Limb (tissue), 2 donors: ENCODE measurements at regions not wholly inside any gene's neighbourhood (a gene's known extent, or its start where the extent isn't known, plus 50 kb on each side); places are given as distances from the start of the nearest gene placed in this dataset.
"Not testable (repeated sequence)": the region's sequence is repeated elsewhere in the genome, so short reads cannot be mapped to it uniquely, and the experiment has no call there.

Experiments
- DNase-seq, 2 donors: peaks; one replicate each; pipeline ENCODE4 v3.0.0-alpha.2; 2016; ENCODE audit errors: extremely low spot score in 2 of 2

- DNase-seq, result no peak
These were observed 520.7 kb upstream of the AADAT start for GRCh38 chr4:170610434-170610833.

DNA sequence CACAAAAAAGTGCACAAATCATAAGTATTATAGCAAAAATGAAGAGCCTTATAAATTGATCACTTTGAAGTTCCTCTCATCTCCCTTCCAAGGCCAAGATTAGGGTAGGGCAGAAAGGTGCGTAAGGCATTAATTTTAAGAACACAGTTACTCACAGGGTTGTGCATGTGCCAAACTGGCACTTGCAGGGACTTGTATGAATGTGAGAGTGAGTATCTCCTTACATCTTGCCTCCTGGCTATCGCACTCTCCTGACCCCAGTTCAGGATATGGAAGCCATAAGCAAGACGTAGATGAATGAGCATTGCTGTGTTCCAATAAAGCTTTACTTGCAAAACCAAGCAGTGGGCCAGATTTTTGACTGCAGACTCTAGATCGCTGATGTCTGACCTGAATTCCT lies 510.1 kb upstream of the AADAT start:
- DNase-seq, result no peak

DNA sequence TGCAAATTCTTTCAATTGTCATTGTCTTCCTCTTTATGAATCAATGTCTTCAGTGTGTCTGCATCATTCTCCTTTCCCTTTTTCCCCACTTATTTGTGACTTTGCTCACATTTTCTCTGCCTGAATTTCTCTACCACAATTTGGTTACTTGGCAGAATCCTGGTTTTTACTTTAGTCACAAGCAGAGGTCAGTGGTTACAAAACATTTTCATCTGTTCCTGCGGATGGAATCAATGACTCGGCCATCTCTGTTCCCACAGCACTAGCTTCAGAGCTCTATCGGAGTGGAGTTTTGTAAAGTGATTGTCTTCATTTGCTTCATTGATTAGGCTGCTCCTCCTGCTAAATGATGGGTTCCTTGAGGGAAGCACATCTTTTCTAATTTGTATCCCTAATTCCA lies 501.3 kb upstream of the AADAT start:
- DNase-seq, result no peak

- DNase-seq, result peak in 1 of 2 donors; percentile 2
These were observed 499.9 kb upstream of the AADAT start for GRCh38 chr4:170589597-170590191.

GRCh38 chr4:170581969-170582368 lies 492.2 kb upstream of the AADAT start:
- DNase-seq, result no peak

- no peak for DNase-seq
These were observed 491.6 kb upstream of the AADAT start for GRCh38 chr4:170581322-170581721.

DNA sequence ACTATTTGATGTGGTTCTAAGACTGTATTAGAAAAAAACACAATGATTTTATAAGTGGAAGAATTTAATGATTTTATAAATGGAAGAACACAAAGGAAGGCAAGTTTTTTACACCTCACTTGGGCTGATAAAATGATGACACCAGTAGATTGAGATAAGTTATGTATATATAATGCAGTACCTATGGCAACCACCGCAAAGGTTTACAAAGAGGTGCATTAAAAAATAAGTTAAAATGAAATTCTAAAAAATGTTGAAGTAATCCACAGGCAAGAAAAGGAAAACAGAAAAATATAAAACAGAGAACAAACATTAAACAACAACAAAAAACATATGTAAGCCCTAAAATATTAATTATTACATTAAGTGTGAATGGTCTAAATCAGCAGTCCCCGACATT lies 490.9 kb upstream of the AADAT start:
- DNase-seq, result no peak

DNA sequence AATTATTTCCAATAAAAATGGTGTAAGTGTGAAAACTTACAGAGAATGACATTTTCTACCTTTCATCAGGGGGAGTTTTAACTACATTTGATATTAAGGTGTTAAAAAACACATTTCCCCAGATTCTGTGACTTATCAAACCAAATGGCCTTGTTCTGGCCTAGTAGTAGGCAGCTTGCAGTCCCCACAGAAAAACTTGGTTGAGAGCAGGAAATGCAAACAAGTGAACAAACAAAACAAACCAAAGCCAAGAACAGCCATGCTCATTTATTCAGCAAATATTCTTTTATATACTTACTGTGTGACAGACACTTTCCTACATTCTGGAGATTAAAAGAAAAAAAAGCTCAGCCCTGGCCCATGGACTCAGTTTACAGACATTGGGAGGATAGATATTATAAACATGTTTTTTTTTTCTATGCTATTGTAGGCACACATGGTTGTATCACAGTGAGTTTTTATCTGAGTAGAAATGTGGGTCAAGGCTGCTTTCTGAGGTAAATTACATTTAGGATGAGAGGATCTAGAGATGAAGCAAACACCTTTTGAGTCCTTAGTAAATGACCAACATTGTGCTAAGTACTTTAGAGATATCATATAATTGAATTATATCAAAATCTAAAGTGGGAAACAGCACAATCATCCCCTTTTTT lies 449.2 kb upstream of the AADAT start:
- no peak for DNase-seq

GRCh38 chr4:170529748-170530722 lies 440.3 kb upstream of the AADAT start:
- no peak for DNase-seq

DNA sequence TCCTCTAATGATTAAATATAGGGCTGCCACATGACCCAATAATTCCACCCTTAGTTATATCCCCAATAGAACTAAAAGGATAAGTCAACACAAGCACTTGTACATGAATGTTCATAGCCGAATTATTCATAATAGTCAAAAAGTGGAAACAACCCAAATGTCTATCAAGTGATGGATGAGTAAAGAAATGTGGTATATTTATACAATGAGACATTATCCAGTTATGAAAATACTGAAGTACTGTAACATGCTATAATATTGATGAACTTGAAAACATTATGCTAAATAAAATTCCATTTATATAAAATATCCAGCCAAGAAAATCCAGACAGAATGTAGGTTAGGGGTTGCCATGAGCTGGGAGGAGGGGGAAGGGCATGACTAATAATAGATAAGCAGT lies 436.7 kb upstream of the AADAT start:
- DNase-seq, result no peak

- DNase-seq, result no peak
These were observed 432.7 kb upstream of the AADAT start for GRCh38 chr4:170522427-170522970.

GRCh38 chr4:170497689-170498088 lies 407.9 kb upstream of the AADAT start:
- DNase-seq, result no peak

GRCh38 chr4:170497112-170497511 lies 407.4 kb upstream of the AADAT start:
- DNase-seq, result no peak

GRCh38 chr4:170491981-170492380 lies 402.2 kb upstream of the AADAT start:
- DNase-seq, result no peak

- no peak for DNase-seq
These were observed 386.6 kb upstream of the AADAT start for GRCh38 chr4:170476351-170476750.

GRCh38 chr4:170465429-170465828 lies 375.7 kb upstream of the AADAT start:
- no peak for DNase-seq

- DNase-seq, result no peak
These were observed 374.9 kb upstream of the AADAT start for GRCh38 chr4:170464614-170465197.

DNA sequence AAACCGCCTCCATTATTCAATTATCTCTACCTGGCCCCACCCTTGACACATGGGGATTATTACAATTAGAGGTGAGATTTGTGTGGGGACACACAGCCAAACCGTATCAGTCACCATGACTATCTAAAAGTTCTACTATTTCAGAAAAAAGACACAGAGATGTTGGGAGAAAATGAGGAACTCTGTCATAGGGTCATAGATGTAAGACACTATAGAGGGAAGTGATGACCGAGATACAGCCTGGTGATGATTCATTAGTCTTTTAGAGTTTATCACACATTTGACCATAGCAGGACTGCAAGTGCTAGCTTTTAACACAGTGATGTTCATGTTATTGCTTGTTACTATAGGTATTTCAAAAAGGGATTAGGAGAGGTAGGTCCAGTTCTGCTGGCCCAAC lies 357.0 kb upstream of the AADAT start:
- DNase-seq, result no peak

DNA sequence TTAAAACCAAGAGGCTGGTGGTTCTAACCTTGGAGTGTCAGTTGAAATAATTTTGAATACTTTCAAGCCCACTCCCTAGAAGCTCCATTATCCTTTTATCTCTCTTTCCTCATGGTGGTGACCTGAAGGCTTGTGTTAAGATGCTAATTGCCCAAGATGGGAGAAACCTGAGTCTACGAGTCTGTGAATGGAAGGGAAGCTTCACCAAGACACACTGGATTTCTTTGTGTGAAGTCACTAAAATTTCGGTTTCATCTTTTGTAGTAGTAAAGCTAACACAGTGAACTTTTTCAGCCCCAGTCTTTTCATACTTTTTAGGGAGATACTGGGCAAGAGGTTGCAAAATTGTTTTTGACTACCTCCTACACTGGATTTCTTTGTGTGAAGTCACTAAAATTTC lies 351.4 kb upstream of the AADAT start:
- DNase-seq, result not testable (repeated sequence)

GRCh38 chr4:170428929-170429328 lies 339.2 kb upstream of the AADAT start:
- no peak for DNase-seq

- no peak for DNase-seq
These were observed 335.9 kb upstream of the AADAT start for GRCh38 chr4:170425521-170426143.
